ENCODE measurements at regions not wholly inside any gene's neighbourhood (a gene's known extent, or its start where the extent isn't known, plus 50 kb on each side); places are given as distances from the start of the nearest gene placed in this dataset.
"Not testable (repeated sequence)": the region's sequence is repeated elsewhere in the genome, so short reads cannot be mapped to it uniquely, and the experiment has no call there.

GRCh38 chr17:64728041-64728695, 66.1 kb upstream of the SMURF2 start:
- DNase-seq: no peak
- H3K36me3 ChIP-seq: no peaks in the 10 kb centered on the region
- no peak overlapping the region for H3K4me3 ChIP-seq (ENCODE audit: low read depth, low read length)
- no peaks in the 10 kb centered on the region for H3K9me3 ChIP-seq
- H3K27me3 ChIP-seq: no peaks in the 10 kb centered on the region
- no peaks in the 10 kb centered on the region for H3K4me1 ChIP-seq
- no peak for TF ChIP-seq CTCF (IDR thresholded peaks at IDR 0.05; ENCODE audit: low read depth, low read length)

GRCh38 chr17:64726025-64726424, 63.9 kb upstream of the SMURF2 start:
- not testable (repeated sequence) for H3K4me1 ChIP-seq; H3K27me3 ChIP-seq; H3K4me3 ChIP-seq (ENCODE audit: low read depth, low read length)

GRCh38 chr17:64724246-64724645, 62.1 kb upstream of the SMURF2 start:
- not testable (repeated sequence) for H3K36me3 ChIP-seq; H3K27me3 ChIP-seq; H3K4me3 ChIP-seq (ENCODE audit: low read depth, low read length); H3K9me3 ChIP-seq; DNase-seq; H3K4me1 ChIP-seq

More at GRCh38 chr17:64726025-64726424, 63.9 kb upstream of the SMURF2 start:
- H3K9me3 ChIP-seq, DNase-seq, H3K36me3 ChIP-seq: not testable (repeated sequence)

GRCh38 chr17:64723781-64724180, 61.7 kb upstream of the SMURF2 start:
- H3K9me3 ChIP-seq: no peaks in the 10 kb centered on the region
- no peak for TF ChIP-seq CTCF (IDR thresholded peaks at IDR 0.05; ENCODE audit: low read depth, low read length)
- H3K36me3 ChIP-seq: no peaks in the 10 kb centered on the region
- no peaks in the 10 kb centered on the region for H3K4me1 ChIP-seq
- DNase-seq: no peak
- H3K27me3 ChIP-seq: no peaks in the 10 kb centered on the region
- no peak overlapping the region for H3K4me3 ChIP-seq (ENCODE audit: low read depth, low read length)

GRCh38 chr17:64721556-64721955, 59.4 kb upstream of the SMURF2 start:
- not testable (repeated sequence) for H3K4me3 ChIP-seq (ENCODE audit: low read depth, low read length); H3K9me3 ChIP-seq; H3K36me3 ChIP-seq; DNase-seq; H3K27me3 ChIP-seq; H3K4me1 ChIP-seq

- DNase-seq; H3K4me1 ChIP-seq; H3K4me3 ChIP-seq (ENCODE audit: low read depth, low read length); H3K9me3 ChIP-seq; H3K27me3 ChIP-seq; H3K36me3 ChIP-seq: not testable (repeated sequence)
Observed at GRCh38 chr17:64720253-64720652, 58.1 kb upstream of the SMURF2 start.

GRCh38 chr17:64719517-64719916, 57.4 kb upstream of the SMURF2 start:
- not testable (repeated sequence) for H3K4me1 ChIP-seq; H3K36me3 ChIP-seq; H3K27me3 ChIP-seq; DNase-seq; H3K4me3 ChIP-seq (ENCODE audit: low read depth, low read length); H3K9me3 ChIP-seq

GRCh38 chr17:64718816-64719215, 56.7 kb upstream of the SMURF2 start:
- not testable (repeated sequence) for H3K27me3 ChIP-seq; H3K4me1 ChIP-seq; H3K4me3 ChIP-seq (ENCODE audit: low read depth, low read length); H3K9me3 ChIP-seq; H3K36me3 ChIP-seq; DNase-seq

GRCh38 chr17:64718058-64718457, 56.0 kb upstream of the SMURF2 start:
- Histone ChIP-seq H3K4me3 (ENCODE audit: low read depth, low read length) (no peak overlapping the region), H3K9me3 (no peaks in the 10 kb centered on the region), H3K27me3 (no peaks in the 10 kb centered on the region), H3K4me1 (no peaks in the 10 kb centered on the region), H3K36me3 (no peaks in the 10 kb centered on the region)
- DNase-seq: no peak
- no peak for TF ChIP-seq CTCF (IDR thresholded peaks at IDR 0.05; ENCODE audit: low read depth, low read length)

- not testable (repeated sequence) for H3K36me3 ChIP-seq; H3K4me3 ChIP-seq (ENCODE audit: low read depth, low read length); DNase-seq; H3K9me3 ChIP-seq; H3K27me3 ChIP-seq; H3K4me1 ChIP-seq
Observed at GRCh38 chr17:64716496-64716895, 54.4 kb upstream of the SMURF2 start.

- not testable (repeated sequence) for DNase-seq; H3K4me1 ChIP-seq; H3K9me3 ChIP-seq; H3K4me3 ChIP-seq (ENCODE audit: low read depth, low read length); H3K27me3 ChIP-seq; H3K36me3 ChIP-seq
Observed at GRCh38 chr17:64713786-64714185, 51.7 kb upstream of the SMURF2 start.

GRCh38 chr17:64712557-64713351, 50.6 kb upstream of the SMURF2 start:
- H3K4me1 ChIP-seq; DNase-seq; H3K36me3 ChIP-seq; H3K4me3 ChIP-seq (ENCODE audit: low read depth, low read length); H3K27me3 ChIP-seq; H3K9me3 ChIP-seq: not testable (repeated sequence)
